Stimulated activated CD4-positive, alpha-beta T cell treated with anti-CD3 and anti-CD28 coated beads, Interleukin-2, amount 100 ng/mL, for 24 hours (primary cell): ENCODE measurements at regions not wholly inside any gene's neighbourhood (a gene's known extent, or its start where the extent isn't known, plus 50 kb on each side); places are given as distances from the start of the nearest gene placed in this dataset.
A peak's percentile ranks its signal among the peaks of the same experiment; 100 is the strongest.
"Not testable (repeated sequence)": the region's sequence is repeated elsewhere in the genome, so short reads cannot be mapped to it uniquely, and the experiment has no call there.

Experiments used
- DNase-seq, 2 donors: peaks; one replicate each; pipeline ENCODE4 v3.0.0-alpha.2; 2020

DNA sequence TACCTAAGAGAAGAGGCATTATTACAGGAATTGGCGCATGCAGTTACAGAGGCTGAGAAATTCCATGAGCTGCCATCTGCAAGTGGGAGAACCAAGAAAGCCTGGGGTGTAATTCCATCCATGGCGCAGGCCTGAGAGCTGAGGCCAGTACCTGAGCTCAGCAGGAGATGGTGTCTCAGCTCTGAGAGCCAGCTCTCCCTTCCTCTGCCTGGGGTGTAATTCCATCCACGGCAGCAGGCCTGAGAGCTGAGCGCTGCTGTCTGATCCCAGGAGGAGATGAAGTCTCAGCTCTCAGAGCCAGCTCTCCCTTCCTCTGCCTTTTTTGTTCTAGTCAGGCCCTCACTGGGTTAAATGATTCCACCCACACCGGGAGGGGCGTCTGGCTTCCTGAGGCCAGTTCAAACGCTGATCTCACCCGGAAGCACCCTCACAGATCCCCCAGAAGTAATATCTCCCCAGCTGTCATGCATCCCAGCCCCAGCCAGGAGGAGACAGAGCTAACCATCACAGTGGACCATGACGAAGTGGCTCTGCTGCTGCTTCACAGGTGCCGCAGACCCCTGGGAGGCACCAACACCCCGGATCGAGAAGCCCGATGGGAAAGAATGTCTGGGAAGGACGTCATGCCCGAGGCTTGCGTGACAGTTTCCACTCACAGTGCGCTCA lies 4454.9 kb upstream of the TPTE start:
- DNase-seq = not testable (repeated sequence)

DNA sequence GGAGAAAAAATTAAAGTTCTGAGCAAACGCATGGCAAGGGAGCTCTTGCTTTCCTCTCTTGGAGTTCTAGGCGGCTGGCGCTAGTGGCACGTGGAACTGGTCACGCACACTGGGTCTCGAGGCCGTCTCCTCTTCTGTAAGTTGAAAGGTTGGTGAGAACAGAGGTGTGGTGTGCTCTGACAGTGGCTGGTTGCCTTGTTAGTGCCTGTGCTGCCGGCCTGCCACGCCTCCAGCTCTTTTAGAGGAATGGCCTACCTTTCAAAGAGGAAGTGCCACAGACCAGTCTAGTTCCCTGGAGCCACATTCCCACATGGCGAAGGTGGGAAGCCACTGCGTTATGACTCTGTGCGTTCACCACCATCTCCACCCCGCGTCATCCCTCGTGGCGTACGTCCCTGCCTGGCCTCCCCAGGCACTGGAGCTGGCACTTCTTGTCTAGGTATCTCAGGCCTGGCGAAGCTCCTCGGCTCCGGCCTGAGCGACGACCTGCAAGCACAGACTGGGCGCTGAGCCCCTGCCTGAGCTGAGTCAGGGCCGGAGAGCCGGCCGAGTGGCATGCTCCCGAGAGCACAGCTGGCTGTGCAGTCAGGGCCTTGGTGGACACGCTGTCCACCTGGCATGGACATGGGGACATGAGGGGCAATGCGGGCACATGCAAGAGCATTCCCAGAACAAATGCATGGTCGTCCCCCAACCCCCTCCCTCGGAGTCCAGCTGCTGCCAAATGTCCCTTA lies 4453.1 kb upstream of the TPTE start:
- not testable (repeated sequence) for DNase-seq

DNA sequence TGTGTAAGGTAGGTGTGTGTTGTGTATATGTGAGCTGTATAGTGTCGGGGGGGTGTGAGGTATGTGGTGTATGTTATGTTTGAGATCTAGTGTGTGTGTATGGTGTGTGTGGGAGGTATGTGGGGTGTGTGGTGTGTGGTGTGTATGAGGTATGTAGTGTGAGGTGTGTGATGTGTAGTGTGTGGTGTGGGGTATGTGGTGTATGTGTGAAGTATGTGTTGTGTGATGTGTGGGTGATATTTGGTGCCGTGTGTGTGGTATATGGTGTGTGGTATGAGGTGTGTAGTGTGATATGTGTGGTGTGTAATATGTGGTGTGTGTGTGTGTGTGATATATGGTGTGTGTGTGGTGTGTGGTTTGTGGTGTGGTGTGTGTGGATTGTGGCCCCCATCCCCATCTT lies 4451.2 kb upstream of the TPTE start:
- DNase-seq = not testable (repeated sequence)

- not testable (repeated sequence) for DNase-seq
These were observed 4448.7 kb upstream of the TPTE start for GRCh38 chr21:6072691-6073090.

- not testable (repeated sequence) for DNase-seq
These were observed 4447.2 kb upstream of the TPTE start for GRCh38 chr21:6073993-6074705.

- not testable (repeated sequence) for DNase-seq
These were observed 4446.4 kb upstream of the TPTE start for GRCh38 chr21:6074935-6075334.

- not testable (repeated sequence) for DNase-seq
These were observed 4445.7 kb upstream of the TPTE start for GRCh38 chr21:6075627-6076208.

- not testable (repeated sequence) for DNase-seq
These were observed 4444.0 kb upstream of the TPTE start for GRCh38 chr21:6077358-6077757.

DNA sequence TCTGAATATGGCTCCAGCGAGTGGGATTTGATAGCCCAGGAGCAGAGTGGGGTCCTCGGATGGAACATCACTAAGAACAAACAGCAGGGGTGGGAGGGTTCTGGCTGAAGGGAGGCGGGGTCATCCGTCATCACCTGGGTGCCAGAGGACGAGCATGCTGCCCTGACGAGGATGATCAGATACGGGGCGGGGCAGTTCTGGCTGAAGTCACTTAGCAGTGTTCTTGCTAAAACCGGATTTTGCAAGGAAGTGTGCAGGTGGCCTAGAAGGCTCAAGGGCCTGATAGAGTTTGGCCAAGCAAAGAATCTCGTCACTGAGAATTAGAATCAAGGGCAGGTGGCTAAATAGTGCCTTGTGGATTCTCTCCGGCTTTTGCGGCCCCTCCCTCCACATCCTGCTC lies 4442.5 kb upstream of the TPTE start:
- not testable (repeated sequence) for DNase-seq

DNA sequence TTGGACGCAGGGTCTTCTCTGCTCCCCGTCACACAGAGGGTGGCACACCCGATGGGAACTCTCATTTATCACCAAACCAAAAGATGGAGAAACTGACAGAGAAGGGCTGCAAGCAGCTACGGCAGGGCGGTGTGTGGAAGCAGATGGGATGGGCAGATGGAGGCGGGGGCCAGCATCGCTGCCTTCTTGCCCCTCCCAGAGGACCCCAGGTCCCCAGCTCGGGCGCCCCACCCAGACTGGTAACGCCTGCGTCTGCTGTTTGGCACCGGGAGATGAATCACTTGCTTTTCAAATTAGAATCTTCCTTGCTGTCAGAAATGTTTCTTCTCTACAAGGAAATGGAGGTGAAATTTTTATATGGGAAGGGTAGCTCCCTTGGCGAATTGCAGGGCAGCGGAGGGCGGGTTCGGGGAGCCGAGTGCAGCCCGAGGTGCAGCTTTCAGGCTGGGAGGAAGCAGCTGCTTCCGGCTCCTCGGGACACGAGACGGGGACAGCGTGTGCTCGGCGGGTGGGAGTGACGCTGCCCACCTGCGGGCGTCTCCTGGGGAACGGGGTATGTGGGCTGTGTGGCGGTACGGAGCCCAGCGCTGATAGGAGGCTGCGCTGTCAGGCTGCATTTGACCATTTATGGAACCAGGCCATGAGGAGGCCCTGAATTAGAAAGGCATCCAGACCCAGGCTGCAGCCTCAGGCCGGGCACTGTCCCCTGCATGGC lies 4440.3 kb upstream of the TPTE start:
- DNase-seq = not testable (repeated sequence)

GRCh38 chr21:6082166-6082565 lies 4439.2 kb upstream of the TPTE start:
- not testable (repeated sequence) for DNase-seq

GRCh38 chr21:6083574-6084120 lies 4437.7 kb upstream of the TPTE start:
- not testable (repeated sequence) for DNase-seq

- DNase-seq = not testable (repeated sequence)
These were observed 4435.3 kb upstream of the TPTE start for GRCh38 chr21:6086038-6086437.

- DNase-seq = not testable (repeated sequence)
These were observed 4433.7 kb upstream of the TPTE start for GRCh38 chr21:6087579-6088178.

DNA sequence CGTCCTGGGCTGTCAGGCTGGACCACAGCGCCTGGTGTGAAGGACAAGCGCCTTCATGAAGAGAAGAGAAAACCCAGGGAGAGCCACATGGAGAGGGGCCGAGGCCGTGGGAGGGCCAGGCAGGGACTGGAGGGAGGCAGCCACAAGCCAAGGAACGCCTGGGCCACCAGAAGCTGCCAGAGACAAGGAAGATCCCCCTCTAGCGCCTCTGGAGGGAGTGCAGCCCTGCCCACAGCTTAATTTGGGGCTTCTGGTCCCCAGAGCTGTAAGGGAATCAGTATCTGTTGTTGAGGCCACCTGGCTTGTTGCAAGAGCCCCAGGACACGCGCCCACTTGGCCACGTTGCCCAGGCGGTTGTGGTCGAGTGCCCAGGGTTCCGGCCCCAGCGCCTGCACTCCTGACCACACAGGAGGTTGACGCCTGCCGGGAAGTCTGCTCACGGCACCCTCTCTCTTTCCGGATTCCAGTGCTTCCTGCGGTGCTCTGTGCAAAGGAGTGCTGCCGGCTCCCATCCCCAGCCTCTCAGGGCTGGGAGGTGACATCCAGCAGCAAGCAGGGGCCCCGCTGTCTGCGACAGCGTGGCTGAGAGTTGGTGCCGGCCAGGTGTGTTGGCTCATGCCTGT lies 4431.0 kb upstream of the TPTE start:
- not testable (repeated sequence) for DNase-seq

- DNase-seq = not testable (repeated sequence)
These were observed 4429.9 kb upstream of the TPTE start for GRCh38 chr21:6091335-6092027.

GRCh38 chr21:6092401-6092800 lies 4429.0 kb upstream of the TPTE start:
- DNase-seq = not testable (repeated sequence)

DNA sequence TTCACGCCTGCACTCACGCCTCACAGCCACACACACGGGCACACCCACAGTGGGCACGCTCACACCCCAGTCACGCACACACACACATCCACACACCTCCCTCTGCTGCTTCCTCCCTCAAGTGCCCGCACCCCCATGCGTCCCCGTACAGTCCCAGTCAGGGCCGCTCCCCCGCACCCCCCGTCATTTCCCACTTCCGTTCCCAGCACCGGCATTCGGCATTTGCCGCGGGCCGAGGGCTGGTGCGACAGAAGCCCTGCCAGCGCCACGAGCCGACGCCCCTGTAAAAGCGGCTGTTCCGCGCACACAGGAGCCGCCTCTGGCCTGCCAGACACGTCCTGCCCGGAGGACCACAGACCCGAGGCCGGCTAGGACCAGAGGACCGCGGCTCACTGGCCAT lies 4428.0 kb upstream of the TPTE start:
- peak; percentile 3 to 17 for DNase-seq

GRCh38 chr21:6093870-6094269 lies 4427.5 kb upstream of the TPTE start:
- DNase-seq = not testable (repeated sequence)

DNA sequence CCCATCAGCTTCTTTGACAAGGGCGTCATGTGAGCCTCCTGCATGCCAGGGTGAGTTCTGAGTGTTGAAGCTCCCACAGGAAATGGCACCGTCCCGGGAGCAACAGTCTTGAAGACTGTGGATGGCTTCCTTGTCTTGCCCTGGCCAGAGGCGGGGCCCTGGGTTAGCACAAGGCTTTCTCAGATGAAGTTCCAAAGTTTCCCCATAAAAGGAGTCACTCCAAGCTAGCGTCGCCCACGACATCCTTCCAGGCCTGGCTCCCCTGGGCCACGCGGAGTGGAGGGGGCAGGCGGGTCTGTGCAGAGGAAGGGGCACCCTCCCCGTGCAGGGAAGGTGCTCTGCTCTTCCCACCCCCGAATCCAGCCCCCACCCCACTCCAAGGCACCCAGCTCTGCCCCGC lies 4426.1 kb upstream of the TPTE start:
- not testable (repeated sequence) for DNase-seq
